GM12864 (cell line): ENCODE measurements at regions not wholly inside any gene's neighbourhood (a gene's known extent, or its start where the extent isn't known, plus 50 kb on each side); places are given as distances from the start of the nearest gene placed in this dataset.
"Not testable (repeated sequence)": the region's sequence is repeated elsewhere in the genome, so short reads cannot be mapped to it uniquely, and the experiment has no call there.

Experiments
- DNase-seq: peaks from one replicate; pipeline ENCODE4 v3.0.0-alpha.2; 2011; ENCODE audit warnings: low read depth
- H3K4me3 ChIP-seq: 2 replicates; pipeline ENCODE4 v1.5.1; 2011; ENCODE audit warnings: mild to moderate bottlenecking, low read depth, low read length, control low read depth
- TF ChIP-seq, protein P1 (sequence below): IDR thresholded peaks from 2 replicates; pipeline ENCODE4 v1.5.1; 2011; ENCODE audit warnings: low read depth, mild to moderate bottlenecking, moderate library complexity, low read length, control low read depth, inconsistent platforms; ENCODE audit errors: missing control alignments

DNA sequence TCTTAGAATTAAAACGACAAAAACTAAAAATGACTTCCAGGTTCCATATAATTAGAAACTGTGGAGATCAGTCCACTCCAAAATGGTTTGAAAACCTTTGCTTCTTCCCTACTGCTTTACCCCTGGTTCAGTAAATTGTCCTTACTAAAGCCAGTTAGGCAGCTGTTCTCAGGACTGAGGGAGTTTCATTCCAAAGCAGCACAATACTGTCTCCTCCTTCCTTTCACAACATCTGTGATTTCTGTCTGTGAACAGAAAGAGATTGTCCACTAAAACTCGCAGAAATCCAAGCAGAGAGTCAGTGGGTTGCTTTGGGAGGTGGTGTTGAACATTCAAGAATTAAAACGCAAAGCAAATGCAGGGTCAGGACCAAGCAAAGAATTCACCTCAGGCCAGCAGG, 740.8 kb upstream of the ZNF608 start:
- DNase-seq, result no peak
- TF ChIP-seq, protein P1, sequence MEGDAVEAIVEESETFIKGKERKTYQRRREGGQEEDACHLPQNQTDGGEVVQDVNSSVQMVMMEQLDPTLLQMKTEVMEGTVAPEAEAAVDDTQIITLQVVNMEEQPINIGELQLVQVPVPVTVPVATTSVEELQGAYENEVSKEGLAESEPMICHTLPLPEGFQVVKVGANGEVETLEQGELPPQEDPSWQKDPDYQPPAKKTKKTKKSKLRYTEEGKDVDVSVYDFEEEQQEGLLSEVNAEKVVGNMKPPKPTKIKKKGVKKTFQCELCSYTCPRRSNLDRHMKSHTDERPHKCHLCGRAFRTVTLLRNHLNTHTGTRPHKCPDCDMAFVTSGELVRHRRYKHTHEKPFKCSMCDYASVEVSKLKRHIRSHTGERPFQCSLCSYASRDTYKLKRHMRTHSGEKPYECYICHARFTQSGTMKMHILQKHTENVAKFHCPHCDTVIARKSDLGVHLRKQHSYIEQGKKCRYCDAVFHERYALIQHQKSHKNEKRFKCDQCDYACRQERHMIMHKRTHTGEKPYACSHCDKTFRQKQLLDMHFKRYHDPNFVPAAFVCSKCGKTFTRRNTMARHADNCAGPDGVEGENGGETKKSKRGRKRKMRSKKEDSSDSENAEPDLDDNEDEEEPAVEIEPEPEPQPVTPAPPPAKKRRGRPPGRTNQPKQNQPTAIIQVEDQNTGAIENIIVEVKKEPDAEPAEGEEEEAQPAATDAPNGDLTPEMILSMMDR, result no peak
- no peak overlapping the region for H3K4me3 ChIP-seq

- not testable (repeated sequence) for DNase-seq, H3K4me3 ChIP-seq
Observed at GRCh38 chr5:125487652-125488051, 741.2 kb upstream of the ZNF608 start.

- no peak overlapping the region for H3K4me3 ChIP-seq
- no peak for DNase-seq
- TF ChIP-seq, protein P1, result no peak
Observed at GRCh38 chr5:125489146-125489545, 742.7 kb upstream of the ZNF608 start.

DNA sequence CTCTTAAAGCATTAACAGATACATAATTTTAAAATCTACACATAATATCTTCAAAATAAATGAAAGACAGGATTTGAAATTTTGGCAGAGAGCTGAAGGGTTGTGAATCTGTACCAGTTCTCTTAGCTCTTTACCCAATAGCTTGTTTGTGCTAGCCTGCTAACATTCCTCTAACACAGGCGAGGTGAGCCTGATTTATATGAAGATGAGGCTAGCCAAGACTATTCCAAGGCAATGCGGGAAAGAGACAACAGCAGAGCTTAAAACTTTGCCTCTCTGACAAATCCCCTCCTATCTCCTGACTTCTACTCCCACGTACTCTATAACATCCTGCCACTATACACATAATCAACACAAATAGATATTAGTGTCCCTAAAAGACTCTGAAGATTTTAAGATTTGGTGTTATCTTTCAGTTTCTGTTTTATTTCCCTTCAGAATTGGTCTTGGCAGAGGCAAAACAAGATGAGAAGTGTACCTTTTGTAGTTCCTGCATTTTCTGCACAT, 745.6 kb upstream of the ZNF608 start:
- TF ChIP-seq, protein P1, result no peak
- H3K4me3 ChIP-seq, result no peak overlapping the region
- DNase-seq, result no peak

DNA sequence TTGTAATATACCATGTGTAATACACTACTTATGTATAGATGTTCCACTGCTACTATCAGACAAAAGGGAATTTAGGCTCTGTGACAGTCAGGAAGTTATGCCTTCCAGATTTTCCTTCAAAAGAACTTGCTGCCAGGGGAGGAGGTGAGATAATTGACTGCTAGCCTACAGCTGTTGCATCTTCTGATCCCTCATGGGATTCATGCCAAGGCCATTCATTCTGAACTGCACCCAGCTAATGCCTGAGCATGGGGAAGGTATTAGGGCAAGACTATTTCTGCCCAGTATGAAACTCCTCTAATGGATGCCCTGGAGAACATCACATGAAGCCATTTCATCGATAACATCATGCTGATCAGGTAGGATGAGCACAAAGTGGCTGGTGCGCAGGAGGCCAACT, 746.5 kb upstream of the ZNF608 start:
- H3K4me3 ChIP-seq, result no peak overlapping the region
- no peak for DNase-seq
- TF ChIP-seq, protein P1, result no peak

GRCh38 chr5:125496393-125496792, 750.0 kb upstream of the ZNF608 start:
- H3K4me3 ChIP-seq, result no peak overlapping the region
- DNase-seq, result no peak
- TF ChIP-seq, protein P1, result no peak

GRCh38 chr5:125497651-125498050, 751.2 kb upstream of the ZNF608 start:
- TF ChIP-seq, protein P1, result no peak
- no peak for DNase-seq

More at GRCh38 chr5:125497651-125498050, 751.2 kb upstream of the ZNF608 start:
- no peak overlapping the region for H3K4me3 ChIP-seq
